B cell (primary cell): ENCODE measurements at regions not wholly inside any gene's neighbourhood (a gene's known extent, or its start where the extent isn't known, plus 50 kb on each side); places are given as distances from the start of the nearest gene placed in this dataset.

ENCODE experiments used
- ATAC-seq: fragments of 200-7000 bp; cut with Tn5 transposase; one replicate; pipeline ENCODE4 v1.10.0; 2021; ENCODE audit warnings: low read depth, mild to moderate bottlenecking, moderate number of reproducible peaks, moderate library complexity
- CTCF ChIA-PET: fragments of 350-600 bp; sonication (Branson Sonifier 250); formaldehyde crosslinking; loops from one replicate; lab custom pipeline; 2021; ENCODE audit warnings: antibody characterized with exemption, inconsistent platforms; lab: Charles Lee
- POLR2A ChIA-PET: fragments of 350-600 bp; sonication (Branson Sonifier 250); formaldehyde crosslinking; loops from one replicate; lab custom pipeline; 2021; ENCODE audit warnings: antibody characterized with exemption; lab: Charles Lee
- DNase-seq: peaks from one replicate; pipeline ENCODE4 v3.0.0; 2013
- H2AFZ ChIP-seq: 2 replicates; pipeline ENCODE4 v1.6.1; 2012; ENCODE audit warnings: mild to moderate bottlenecking, low read depth, low read length; ENCODE audit not compliant: insufficient read depth, poor library complexity, severe bottlenecking
- H3K27ac ChIP-seq, 2 donors: 1 replicate in 1 of 2; 2 replicates in 1 of 2; pipeline ENCODE4 v1.5.1; 2012 to 2013; ENCODE audit warnings: low read length in 2 of 2, mild to moderate bottlenecking in 2 of 2, moderate library complexity in 1 of 2
- H3K27me3 ChIP-seq, 4 experiments: fragments of 200-600 bp in 1 of 4; sonication (generic) in 1 of 4; replicated peaks in 1 of 4; 1 replicate in 2 of 4; 2 replicates in 2 of 4; pipeline versions ENCODE4 v1.6.1 to v1.7.0; 2013 to 2016; ENCODE audit warnings: low read length in 3 of 4, mild to moderate bottlenecking in 2 of 4, mixed read lengths in 1 of 4, moderate library complexity in 1 of 4; ENCODE audit not compliant: insufficient read depth in 4 of 4, control insufficient read depth in 3 of 4; ENCODE audit errors: control extremely low read depth in 1 of 4
- H3K36me3 ChIP-seq, 2 experiments: replicated peaks in 1 of 2; 1 replicate in 1 of 2; 2 replicates in 1 of 2; pipeline versions ENCODE4 v1.6.1 to v1.7.1; 2013; ENCODE audit warnings: low read length in 1 of 2; ENCODE audit not compliant: insufficient read depth in 2 of 2, control insufficient read depth in 1 of 2; ENCODE audit errors: control extremely low read depth in 1 of 2, extremely low read depth in 1 of 2
- H3K4me1 ChIP-seq, 2 donors: fragments of 200-600 bp in 1 of 2; sonication (generic) in 1 of 2; 1 replicate in 1 of 2; 2 replicates in 1 of 2; pipeline versions ENCODE4 v1.5.1 to v1.6.1; 2013 to 2017; ENCODE audit warnings: low read length in 2 of 2; ENCODE audit not compliant: control insufficient read depth in 2 of 2, insufficient read depth in 2 of 2
- H3K4me2 ChIP-seq: replicated peaks from 2 replicates; pipeline ENCODE3; 2012; ENCODE audit warnings: mild to moderate bottlenecking, low read depth, low read length; ENCODE audit not compliant: poor library complexity, severe bottlenecking
- H3K4me3 ChIP-seq, 5 experiments: fragments of 200-600 bp in 1 of 5; sonication (generic) in 1 of 5; 1 replicate in 3 of 5; 2 replicates in 2 of 5; pipeline versions ENCODE4 v1.5.1 to v1.7.0; 2011 to 2016; ENCODE audit warnings: low read length in 4 of 5, mild to moderate bottlenecking in 4 of 5, low read depth in 2 of 5, control low read depth in 1 of 5, moderate library complexity in 1 of 5; ENCODE audit not compliant: insufficient read depth in 1 of 5; ENCODE audit errors: control extremely low read depth in 1 of 5, extremely low read depth in 1 of 5
- H3K79me2 ChIP-seq: fragments of 200-600 bp; sonication (generic); one replicate; pipeline ENCODE4 v1.6.0; 2016; ENCODE audit warnings: low read length; ENCODE audit not compliant: control insufficient read depth, insufficient read depth
- H3K9ac ChIP-seq: fragments of 200-600 bp; sonication (generic); 2 replicates; pipeline ENCODE4 v1.6.1; 2017; ENCODE audit warnings: mild to moderate bottlenecking, low read length, moderate library complexity
- H3K9me3 ChIP-seq, 3 donors: one replicate each; pipeline versions ENCODE4 v1.6.1 to v1.7.1; 2013; ENCODE audit warnings: low read length in 2 of 3; ENCODE audit not compliant: control insufficient read depth in 2 of 3, insufficient read depth in 1 of 3; ENCODE audit errors: control extremely low read depth in 1 of 3
- H4K20me1 ChIP-seq: 2 replicates; pipeline ENCODE4 v1.6.0; 2012; ENCODE audit warnings: mild to moderate bottlenecking, low read length; ENCODE audit not compliant: insufficient read depth, control insufficient read depth, poor library complexity, severe bottlenecking
- H3K27ac Mint-ChIP-seq: one replicate; pipeline ENCODE4 v1.8.0; 2021; ENCODE audit warnings: mixed read lengths
- H3K27me3 Mint-ChIP-seq: one replicate; pipeline ENCODE4 v1.8.0; 2021; ENCODE audit warnings: mixed read lengths
- H3K4me1 Mint-ChIP-seq: one replicate; pipeline ENCODE4 v1.8.0; 2021; ENCODE audit warnings: mixed read lengths
- H3K4me3 Mint-ChIP-seq: one replicate; pipeline ENCODE4 v1.8.0; 2021; ENCODE audit warnings: mixed read lengths
- H3K9me3 Mint-ChIP-seq: one replicate; pipeline ENCODE4 v1.8.0; 2022; ENCODE audit warnings: mixed read lengths; ENCODE audit not compliant: insufficient read depth
- CTCF ChIP-seq: fragments of 200-600 bp; IDR thresholded peaks from one replicate; pipeline ENCODE4 v1.8.0; 2022; ENCODE audit warnings: antibody characterized with exemption, mild to moderate bottlenecking
- EZH2 ChIP-seq: IDR thresholded peaks from 2 replicates; pipeline ENCODE4 v1.6.1; 2012; ENCODE audit warnings: borderline replicate concordance, low read depth, mild to moderate bottlenecking, moderate library complexity, low read length; ENCODE audit not compliant: insufficient read depth, poor library complexity, severe bottlenecking
- WGBS: methylation state at CpG from one replicate; pipeline ENCODE4 v1.1.5; 2013; ENCODE audit warnings: missing lambda C conversion rate; ENCODE audit not compliant: insufficient coverage; 5-methylcytosine and 5-hydroxymethylcytosine counted together
- intact Hi-C: fragments of 100-400 bp; cut with micrococcal nuclease; formaldehyde crosslinking; loops from one replicate; pipeline ENCODE4 v1.10.0; 2022

- Mint-ChIP-seq H3K4me1 (peaks cover 11% of the 10 kb centered on the region), H3K9me3 (no peaks in the 10 kb centered on the region), H3K27me3 (peaks cover 38% of the 10 kb centered on the region), H3K4me3 (peak overlapping the region; percentile 56), H3K27ac (no peak overlapping the region)
- intact Hi-C loops = no loop called here
- Histone ChIP-seq H3K4me1 (peaks cover 15% of the 10 kb centered on the region in 2 donors), H3K9me3 (peaks cover 0 to 7% (median 0%) of the 10 kb centered on the region in 3 donors), H3K9ac (peak overlapping the region; percentile 19), H3K36me3 (no peaks in the 10 kb centered on the region), H3K4me2 (peak overlapping the region; percentile 78), H3K4me3 (peak overlapping the region in 3 of 5 experiments; percentile 29 to 56 (median 34)), H3K79me2 (no peaks in the 10 kb centered on the region), H3K27ac (no peak overlapping the region), H3K27me3 (peaks cover 0 to 31% (median 17%) of the 10 kb centered on the region in 4 experiments), H2AFZ (peak overlapping the region; percentile 70), H4K20me1 (no peaks in the 10 kb centered on the region)
- ATAC-seq (no peak), DNase-seq (no peak)
- CTCF ChIA-PET = interaction anchor here (0.9 to 1.0 kb wide), 2 partner anchors 13 to 971 kb away, joined by 3 to 6 read pairs; no protein-coding TSS in a partner anchor
- no peak for TF ChIP-seq EZH2
- TF ChIP-seq CTCF = no peak
- POLR2A ChIA-PET = no interaction called here
- WGBS = 2% methylated on average over 64 of the region's 72 CpGs
Measured at GRCh38 chr10:50991456-50992355, 82.6 kb upstream of the PRKG1 start.

GRCh38 chr10:50992356-50992901 lies 81.9 kb upstream of the PRKG1 start:
- intact Hi-C loops = no loop called here
- WGBS = 22% methylated on average over 10 of the region's 14 CpGs
- Histone ChIP-seq H3K9me3 (peaks cover 0 to 7% (median 0%) of the 10 kb centered on the region in 3 donors), H3K9ac (no peak overlapping the region), H3K27me3 (peaks cover 0 to 31% (median 18%) of the 10 kb centered on the region in 4 experiments), H2AFZ (peak overlapping the region; percentile 22), H3K36me3 (no peaks in the 10 kb centered on the region), H3K79me2 (no peaks in the 10 kb centered on the region), H3K4me2 (peak overlapping the region; percentile 78), H3K4me3 (no peak overlapping the region), H3K4me1 (peaks cover 15% of the 10 kb centered on the region in 2 donors), H4K20me1 (no peaks in the 10 kb centered on the region), H3K27ac (no peak overlapping the region)
- TF ChIP-seq EZH2 (no peak), CTCF (no peak)
- CTCF ChIA-PET = no interaction called here
- Mint-ChIP-seq H3K4me3 (peak overlapping the region; percentile 56), H3K27me3 (peaks cover 43% of the 10 kb centered on the region), H3K4me1 (peaks cover 11% of the 10 kb centered on the region), H3K9me3 (no peaks in the 10 kb centered on the region), H3K27ac (no peak overlapping the region)
- ATAC-seq (no peak), DNase-seq (no peak)
- POLR2A ChIA-PET = no interaction called here
